GM18508 (cell line): ENCODE measurements at regions not wholly inside any gene's neighbourhood (a gene's known extent, or its start where the extent isn't known, plus 50 kb on each side); places are given as distances from the start of the nearest gene placed in this dataset.

Experiments used
- ATAC-seq: cut with Tn5 transposase; IDR thresholded peaks from one replicate; pipeline ENCODE4 v1.9.1; 2021; ENCODE audit warnings: moderate number of reproducible peaks; ENCODE audit not compliant: insufficient read depth, unreplicated experiment

- no peak for ATAC-seq
Observed at GRCh38 chr18:41842886-41843285, 112.1 kb upstream of the PIK3C3 start.

DNA sequence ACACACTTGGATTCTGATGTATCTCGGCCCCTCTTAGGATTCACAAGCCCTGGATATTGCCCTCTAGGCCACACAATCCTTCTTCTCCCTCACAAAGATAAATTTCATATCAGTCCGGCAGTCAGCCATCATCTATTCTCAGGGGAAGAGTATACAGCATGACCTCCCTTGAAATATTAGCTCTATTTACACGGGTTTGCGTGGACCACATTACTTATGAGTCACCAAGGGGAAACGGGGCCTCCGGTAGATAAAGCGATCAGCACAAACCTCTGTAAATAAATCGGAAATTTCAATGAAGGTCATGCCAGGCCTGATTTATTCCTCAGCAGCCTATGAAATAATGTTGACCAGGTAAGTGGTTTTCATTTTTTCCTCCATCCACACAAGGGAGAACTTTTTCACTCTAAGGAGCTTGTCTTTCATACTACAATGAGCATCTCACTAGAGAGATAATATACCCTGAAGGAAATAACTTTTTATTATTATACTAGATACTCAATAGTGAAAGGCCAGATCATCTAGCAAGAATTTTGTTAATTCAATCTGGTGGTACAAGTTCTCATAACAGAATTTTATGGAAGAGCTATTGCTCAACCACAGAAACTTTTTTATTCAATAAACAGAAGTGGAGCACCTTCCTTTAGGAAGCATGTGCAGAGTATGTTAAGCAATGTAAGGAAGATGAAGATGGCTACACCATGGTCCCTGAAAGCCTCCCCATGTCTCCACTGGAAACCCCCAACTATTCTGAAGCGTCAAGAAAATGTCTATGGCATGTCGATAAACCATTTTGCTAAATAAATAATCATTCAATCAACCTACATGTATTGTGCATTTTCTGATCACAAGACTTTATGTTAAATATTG, 125.2 kb upstream of the PIK3C3 start:
- no peak for ATAC-seq

DNA sequence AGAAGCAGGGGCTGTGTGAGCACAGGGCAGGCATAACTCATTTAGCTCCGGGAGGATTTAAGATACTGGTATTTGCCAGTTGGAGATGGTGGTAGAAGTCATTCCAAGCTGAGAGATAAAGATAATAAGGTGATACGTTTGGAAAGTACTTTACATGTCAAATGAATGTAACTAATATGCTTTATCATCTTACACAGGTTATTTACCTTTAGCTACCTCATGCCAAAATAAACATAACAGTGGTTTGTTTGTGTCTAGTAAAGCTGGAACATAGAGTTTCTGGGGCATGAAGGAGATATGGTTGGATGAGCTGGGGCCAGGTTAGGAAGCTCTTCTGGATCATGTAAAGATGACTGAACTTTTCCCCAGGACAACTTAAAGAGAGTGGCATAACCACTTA, 126.9 kb upstream of the PIK3C3 start:
- ATAC-seq, result no peak

DNA sequence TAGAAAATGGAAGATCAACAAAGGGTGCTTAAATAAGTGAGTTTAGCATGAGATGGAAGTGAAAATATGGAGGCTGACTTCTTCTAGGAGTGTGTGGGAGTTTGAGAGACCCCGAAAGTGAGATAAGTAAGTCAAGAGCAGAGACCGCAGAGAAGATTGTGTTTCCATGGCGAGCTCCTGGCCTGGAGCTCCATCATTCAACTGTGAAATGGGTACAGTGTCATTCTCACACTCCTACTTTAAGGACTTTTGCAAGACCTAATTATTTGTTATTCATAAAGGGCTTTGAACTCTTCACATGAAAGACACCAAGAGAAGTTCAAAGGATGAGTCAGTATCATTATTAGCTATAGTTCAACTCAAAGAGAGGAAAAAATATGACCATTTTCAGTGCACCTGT, 134.2 kb upstream of the PIK3C3 start:
- no peak for ATAC-seq

DNA sequence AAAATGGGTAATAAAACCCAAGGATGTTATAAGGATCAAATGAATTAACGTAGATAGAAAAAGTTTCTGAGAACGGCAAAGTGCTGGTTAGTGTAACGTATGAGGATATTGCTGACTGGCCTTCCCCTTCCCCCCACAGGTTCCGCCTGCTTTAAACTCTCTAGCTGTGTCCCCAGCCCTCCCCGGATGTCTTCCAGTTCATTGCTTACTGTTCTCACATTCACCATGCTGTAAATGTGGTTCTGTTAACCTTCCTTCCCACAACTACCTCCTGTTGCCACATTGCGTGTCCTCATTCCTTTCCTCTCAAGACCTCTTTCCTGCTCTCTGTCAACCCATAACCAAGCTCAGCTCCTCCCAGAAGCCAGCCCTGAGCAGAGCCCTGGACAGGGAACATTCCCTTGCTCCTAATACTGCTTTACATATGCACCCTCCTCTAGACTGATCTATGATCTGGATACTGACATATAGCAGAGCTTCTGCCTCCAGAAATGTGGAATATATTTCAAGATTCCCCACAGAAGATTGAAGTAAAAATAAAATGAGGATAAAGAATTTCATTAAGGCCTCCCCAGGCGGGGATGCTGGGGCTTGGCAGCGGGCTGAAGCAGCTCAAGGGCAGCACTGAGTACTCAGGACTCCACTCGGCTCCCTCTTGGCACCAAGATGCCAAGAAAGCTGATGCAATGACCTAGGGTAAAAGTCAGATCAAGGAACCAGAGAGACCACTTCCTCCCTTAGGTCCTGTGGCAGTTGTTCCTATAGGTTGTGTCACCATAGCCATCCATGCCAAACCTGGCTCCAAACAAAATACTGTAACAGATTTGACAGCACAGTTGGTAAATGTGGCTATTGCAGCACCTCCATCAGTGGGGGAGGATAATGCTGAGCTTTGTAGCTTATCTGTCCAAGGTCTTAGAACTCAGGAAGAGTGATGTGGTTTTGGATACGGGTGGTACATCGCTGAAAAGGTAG, 136.4 kb upstream of the PIK3C3 start:
- no peak for ATAC-seq

DNA sequence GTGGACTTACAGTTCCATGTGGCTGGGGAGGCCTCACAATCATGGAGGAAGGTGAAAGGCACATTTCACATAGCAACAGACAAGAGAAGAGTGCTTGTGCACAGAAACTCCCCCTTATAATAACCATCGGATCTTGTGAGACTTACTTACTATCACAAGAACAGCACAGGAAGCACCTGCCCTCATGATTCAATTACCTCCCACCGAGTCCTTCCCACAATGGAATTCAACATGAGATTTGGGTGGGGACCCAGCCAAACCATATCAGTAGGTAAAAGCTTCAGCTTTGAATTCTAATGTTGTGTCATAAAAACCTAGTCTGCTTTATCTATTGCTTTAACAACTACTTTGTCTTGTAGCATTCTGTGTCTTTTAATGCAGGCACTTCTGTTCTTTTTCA, 140.4 kb upstream of the PIK3C3 start:
- ATAC-seq, result no peak

DNA sequence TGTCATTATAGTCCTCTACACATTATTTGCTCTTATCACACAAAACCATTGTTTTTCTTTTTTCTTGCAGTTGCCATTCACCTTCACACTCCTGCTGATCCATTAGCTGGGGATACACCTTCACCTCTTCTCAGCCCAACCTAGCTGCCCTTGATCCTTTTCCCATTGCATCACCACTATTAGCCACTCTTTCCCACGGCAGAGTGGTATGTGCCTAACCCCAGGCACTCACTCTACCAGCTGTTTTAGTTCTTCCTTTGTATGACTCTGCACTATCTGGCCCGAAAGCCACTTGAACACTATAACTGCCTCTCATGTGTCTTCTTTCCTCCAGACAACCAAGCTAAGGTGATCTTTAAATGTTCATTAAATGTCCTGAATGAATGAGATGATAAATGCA, 145.4 kb upstream of the PIK3C3 start:
- no peak for ATAC-seq

GRCh38 chr18:41805341-41805740, 149.7 kb upstream of the PIK3C3 start:
- ATAC-seq, result no peak

DNA sequence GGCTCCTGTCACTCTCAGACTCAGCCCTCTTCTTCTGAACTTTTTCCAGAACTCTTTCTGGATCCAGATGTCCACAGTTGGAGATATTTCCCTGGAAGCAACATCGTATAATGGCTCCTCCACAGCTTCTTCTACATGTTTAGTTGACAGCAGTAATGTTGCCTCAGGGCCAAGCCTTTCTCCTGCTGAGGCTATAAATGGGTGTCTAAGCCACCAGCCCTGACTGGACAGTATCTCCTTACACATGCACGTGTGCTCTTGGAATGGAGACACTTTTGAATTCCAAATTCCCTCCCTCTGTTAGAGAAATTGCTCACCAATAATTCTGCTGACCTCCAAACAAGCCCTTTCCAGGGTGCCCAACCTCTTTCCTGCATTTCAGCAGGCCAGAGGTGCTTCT, 156.2 kb upstream of the PIK3C3 start:
- ATAC-seq, result no peak

DNA sequence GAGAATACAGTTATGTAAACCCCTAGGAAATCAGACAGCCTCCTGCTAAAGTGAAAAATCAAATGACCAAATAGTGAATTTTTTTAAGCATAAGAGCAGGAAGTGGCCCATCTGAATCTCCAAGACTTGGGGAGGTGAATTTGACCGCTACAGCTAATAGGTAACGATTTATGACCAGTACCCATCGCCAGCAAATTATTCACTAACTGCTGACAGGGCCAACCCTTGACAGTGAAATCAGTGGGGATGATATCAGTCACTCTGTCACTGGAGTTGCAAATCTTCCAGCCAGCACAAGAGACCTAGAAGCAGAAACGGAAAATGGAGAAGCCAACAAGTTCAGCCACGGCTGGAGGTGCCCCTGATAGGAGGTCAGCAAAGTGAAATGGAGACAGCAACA, 164.3 kb upstream of the PIK3C3 start:
- ATAC-seq, result no peak

GRCh38 chr18:41789001-41789400, 166.0 kb upstream of the PIK3C3 start:
- ATAC-seq, result no peak

GRCh38 chr18:41783879-41784278, 171.2 kb upstream of the PIK3C3 start:
- ATAC-seq, result no peak

- ATAC-seq, result no peak
Observed at GRCh38 chr18:41783065-41783818, 171.8 kb upstream of the PIK3C3 start.

- no peak for ATAC-seq
Observed at GRCh38 chr18:41771973-41772372, 183.1 kb upstream of the PIK3C3 start.

DNA sequence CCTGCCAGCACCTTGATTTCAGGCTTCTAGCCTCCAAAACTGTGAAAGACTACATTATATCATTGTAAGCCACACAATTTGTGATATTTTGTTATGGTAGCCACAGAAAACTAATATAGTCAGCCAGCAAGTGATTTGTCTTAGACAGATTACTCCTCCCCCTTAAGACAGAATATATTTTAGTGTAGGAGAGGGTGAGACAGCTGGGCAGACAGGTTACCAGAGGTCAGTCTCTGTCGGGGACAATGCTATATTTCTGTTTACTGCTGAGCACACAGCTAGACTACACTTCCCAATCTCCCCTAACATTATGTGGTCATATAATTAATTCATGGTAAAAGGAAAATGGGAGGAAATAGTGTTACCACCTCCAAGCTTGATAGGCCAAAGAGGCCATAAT, 185.8 kb upstream of the PIK3C3 start:
- ATAC-seq, result no peak

DNA sequence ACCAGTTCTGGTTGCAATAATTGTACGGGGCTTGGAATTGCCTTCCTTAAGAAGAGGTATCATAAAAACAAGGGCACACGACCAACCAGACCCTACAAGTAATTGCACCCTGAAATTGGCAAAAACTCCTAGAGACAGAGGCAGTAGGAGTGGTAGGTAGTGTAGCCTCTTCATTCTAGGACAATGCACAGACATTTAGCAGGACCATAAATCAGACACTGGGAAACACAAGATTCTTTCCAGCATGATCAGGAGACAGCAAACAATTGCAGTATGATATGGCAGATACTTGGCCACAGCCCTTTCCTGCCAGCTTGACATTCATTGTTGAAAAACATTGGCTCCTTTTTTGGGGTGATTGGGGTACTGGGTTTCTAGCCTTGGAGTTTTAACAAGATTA, 186.6 kb upstream of the PIK3C3 start:
- no peak for ATAC-seq

GRCh38 chr18:41767960-41768359, 187.1 kb upstream of the PIK3C3 start:
- ATAC-seq, result no peak

- ATAC-seq, result no peak
Observed at GRCh38 chr18:41765460-41765859, 189.6 kb upstream of the PIK3C3 start.

DNA sequence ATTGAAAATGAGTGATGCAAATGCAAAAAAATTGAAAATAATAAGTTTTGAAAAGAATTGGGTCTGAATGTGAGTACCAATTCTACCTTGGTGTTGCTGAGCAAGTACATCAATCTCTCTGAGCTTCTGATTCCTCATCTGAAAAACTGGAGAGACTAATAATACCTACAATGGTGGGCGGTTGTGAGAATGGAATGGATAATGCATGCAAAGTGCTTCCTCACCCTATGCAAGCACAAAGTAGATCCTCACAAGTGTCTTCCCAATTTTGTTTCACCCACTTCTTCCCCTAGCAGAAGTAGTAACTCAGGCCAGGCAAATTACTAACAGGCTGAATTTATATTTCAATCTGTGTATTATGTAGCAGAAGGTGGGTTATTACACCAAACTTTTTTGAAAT, 191.7 kb upstream of the PIK3C3 start:
- no peak for ATAC-seq

DNA sequence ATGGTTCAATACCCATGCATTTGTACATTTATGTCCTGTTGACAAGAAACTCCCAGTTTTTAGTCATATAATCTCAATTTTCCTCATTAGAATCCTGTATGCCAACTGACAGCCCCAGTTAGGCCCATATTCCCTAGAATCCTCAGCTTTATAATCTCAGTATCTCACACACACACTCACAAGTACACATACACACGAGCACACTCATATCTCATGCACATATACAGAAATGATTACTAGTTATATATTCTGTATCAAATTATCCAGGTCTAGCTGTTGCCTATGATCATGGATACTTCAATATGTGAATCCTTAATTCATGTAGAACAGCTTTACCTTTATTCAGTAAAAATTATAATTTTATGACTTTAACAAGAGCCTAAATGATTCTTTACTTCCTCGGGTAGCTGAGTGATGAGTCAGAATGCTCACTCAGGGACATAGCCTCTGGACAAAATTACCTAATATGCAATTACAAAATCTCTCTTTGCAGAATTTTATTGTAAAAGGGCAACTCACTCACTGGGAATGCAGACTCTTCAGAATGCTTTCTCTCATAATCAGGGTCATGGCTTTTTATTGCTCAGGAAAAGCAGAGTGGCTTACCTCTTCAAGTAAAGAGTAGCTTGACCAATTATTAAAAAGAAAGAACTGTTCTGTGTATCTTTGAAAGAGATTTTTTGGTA, 193.6 kb upstream of the PIK3C3 start:
- ATAC-seq, result no peak
